ENCODE measurements at regions not wholly inside any gene's neighbourhood (a gene's known extent, or its start where the extent isn't known, plus 50 kb on each side); places are given as distances from the start of the nearest gene placed in this dataset.

- no peak for TF ChIP-seq POLR2A (IDR thresholded peaks at IDR 0.05)
- no peak for TF ChIP-seq CTCF (IDR thresholded peaks at IDR 0.05)
- no peak for TF ChIP-seq EP300 (IDR thresholded peaks at IDR 0.05)
Measured at GRCh38 chr2:129753261-129753660, 226.2 kb upstream of the RAB6C start.

All from ovary (tissue), 3 donors.